GM18861 (cell line): ENCODE measurements at regions not wholly inside any gene's neighbourhood (a gene's known extent, or its start where the extent isn't known, plus 50 kb on each side); places are given as distances from the start of the nearest gene placed in this dataset.
A peak's percentile ranks its signal among the peaks of the same experiment; 100 is the strongest.
"Not testable (repeated sequence)": the region's sequence is repeated elsewhere in the genome, so short reads cannot be mapped to it uniquely, and the experiment has no call there.

Experiments
- ATAC-seq: cut with Tn5 transposase; IDR thresholded peaks from one replicate; pipeline ENCODE4 v1.9.1; 2021; ENCODE audit not compliant: unreplicated experiment

DNA sequence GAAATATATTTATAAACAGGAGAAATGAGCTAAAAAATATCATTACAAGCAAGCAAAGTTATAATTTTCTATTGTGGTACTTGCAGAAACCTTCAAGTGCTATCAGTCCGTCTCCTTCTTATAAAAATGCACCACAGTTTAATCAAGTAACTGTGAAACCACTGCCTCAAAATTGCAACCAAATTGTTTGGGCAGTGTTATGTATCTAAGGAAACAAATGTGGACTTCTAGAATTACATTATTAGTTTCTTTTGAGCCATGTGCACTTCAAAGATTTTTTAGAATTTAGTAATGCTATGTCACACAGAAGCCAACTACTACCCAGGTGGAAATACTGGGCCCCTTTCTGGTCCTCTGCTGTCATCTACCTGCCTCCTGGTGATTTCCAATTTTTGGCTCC, 495.6 kb downstream of the NYAP2 start:
- ATAC-seq, result no peak

DNA sequence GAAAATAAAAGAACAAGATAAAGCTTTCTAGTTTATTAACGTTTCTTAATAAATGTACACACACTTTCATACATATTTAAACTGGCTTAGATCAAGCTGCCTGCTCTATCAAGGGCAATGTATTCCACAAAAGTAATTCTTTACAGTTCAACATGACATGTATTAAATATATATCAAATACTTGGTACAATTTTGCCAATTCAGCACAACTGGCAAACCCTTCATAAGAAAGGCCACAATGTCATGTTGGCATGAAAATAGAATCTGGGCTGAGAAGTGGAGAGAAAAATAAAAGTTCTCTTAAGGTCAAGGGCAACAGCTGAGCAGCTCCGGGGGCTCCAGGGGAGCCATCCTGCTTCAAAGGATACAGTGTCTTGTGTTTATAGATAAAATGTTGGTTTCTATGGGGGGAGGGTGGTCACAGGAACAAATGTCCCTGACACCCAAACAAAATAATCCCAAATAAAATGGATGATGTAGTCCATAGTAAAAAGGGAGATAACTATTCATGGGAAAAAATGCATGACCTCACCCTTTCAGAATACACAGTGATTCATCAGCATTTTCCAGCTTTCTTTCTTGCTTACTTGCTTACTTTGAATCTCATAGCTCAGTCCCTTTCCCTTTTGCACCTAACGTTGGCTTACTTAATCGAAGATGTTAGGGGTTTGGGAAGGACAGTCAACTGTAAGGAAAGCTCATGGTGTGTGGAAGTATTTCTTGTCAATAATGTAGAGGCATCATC, 494.9 kb downstream of the NYAP2 start:
- ATAC-seq, result no peak

DNA sequence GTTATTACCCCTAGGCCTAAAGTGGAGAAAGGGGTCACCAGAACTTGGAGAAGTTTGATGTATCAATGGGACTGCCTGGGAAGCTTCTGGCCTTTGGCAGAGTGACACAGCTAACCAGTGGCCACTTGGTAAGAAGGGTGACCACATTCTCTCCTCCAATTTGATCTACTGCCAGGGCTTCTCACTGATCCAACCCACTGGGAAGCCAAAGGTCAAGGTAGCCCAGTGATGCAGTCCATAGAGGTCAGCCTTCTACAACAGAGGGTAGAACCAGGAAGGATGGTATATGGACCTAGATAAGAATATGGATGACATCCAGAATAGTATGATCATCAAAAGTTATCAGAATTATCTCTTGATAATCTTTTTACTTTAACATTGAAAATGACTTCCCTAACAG, 493.6 kb downstream of the NYAP2 start:
- no peak for ATAC-seq

DNA sequence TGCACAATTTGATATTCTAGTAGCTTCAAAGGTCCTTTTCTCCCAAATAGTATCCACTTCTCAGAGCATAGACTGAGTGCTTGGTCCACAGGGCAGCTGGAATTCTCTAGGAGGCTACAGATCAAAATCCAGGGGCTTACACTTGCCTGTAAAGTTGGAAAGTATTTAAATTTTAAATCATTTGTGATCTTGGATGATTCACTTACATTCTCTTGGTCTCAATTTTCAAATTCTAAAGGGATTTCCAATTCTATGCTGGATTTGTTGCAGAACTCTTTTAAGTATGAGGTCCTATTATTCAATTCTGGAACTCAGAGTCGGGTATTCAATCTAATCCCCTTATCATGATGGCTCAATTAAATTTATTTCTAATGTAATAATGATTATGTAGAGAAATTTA, 492.3 kb downstream of the NYAP2 start:
- ATAC-seq, result no peak

GRCh38 chr2:225891013-225891412, 491.5 kb downstream of the NYAP2 start:
- ATAC-seq, result no peak

DNA sequence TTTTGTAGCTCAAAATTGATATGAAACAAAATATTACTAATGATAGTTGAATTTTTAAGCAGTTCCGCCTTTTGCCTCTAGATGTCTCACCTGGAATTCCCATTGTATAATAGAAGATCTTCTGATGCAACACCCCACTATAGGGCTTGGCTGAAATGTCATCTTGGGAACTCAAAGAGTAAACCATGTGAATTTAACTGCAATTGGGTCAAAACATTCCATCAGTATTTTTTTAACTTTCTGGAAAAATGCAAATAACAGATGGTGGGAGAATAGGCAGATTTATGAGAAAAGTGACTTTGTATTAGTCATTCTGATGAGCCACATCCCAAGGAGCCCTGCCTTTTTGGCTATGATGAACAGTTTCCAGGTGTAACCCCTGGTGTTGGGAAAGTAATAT, 489.9 kb downstream of the NYAP2 start:
- peak; percentile 82 for ATAC-seq

DNA sequence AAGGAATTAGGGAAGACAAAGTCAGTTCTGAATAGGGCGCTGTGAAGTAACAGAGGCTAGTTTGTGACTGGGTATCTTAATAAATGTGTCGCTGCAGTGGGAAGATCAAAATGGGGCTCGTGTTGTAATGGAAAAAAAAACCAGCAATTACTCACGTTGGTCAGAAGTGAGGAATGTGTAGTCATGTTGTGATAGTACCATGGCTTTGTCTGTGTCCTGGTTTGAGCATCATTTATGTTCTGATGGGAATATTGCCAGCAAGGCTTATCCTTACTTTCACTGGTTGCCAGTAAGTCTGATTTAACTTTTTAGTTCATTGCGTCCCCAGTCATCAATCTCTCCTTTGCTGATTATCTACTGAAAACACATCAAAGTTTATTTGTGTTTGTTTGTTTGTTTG, 467.6 kb downstream of the NYAP2 start:
- no peak for ATAC-seq

DNA sequence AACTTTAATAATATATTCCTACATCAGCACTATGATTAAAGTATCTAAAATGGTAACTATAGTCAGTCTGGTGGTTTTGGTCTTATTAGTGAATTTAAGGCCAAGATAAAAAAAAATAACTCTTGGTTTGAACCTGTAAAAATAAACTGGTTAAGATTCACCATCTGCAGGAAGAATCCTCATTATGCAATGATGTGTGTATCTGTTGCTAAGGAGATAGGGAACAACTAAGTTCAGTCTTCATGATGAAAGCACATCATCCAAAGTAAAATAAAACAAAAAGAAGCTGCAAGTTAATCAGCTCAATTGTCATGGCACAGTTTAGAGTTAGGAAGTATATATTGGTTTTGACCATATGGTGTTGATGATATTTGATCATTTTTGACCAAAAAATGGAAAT, 466.0 kb downstream of the NYAP2 start:
- ATAC-seq, result no peak

DNA sequence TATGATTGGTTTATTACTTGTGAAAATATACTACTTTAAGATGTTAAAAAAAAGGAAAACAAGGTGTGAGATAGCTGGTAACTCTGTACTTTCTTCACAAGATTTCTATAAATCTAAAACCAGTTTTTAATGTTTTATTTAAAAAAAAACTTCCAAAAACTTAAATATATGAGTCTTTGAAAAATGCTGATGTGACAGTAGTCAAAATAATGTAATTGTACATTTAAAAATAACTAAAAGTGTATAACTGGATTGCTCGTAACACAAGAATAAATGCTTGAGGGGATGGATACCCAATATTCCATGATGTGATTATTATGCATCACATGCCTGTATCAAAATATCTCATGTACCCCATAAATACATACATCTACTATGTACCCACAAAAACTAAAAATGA, 464.9 kb downstream of the NYAP2 start:
- ATAC-seq, result no peak

DNA sequence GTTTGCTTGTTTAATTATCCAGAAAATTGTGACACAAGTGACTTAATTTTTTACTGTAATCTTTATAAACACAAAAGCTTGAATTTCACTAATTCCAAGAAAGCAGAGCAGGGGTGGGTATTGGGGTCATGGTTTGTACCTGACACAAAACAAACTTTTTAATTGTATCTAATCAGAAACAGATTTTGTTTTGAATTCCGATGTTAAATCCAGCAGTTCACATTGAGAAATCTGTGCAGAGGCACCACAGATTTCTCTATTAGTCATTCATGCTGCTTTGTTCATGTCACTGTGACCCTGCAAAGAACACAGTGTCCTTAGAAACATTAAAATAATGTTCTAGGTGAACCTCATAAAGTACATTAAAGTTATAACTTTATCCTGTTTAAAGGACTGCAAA, 443.4 kb downstream of the NYAP2 start:
- ATAC-seq, result no peak

GRCh38 chr2:225841314-225841713, 441.8 kb downstream of the NYAP2 start:
- ATAC-seq, result no peak

DNA sequence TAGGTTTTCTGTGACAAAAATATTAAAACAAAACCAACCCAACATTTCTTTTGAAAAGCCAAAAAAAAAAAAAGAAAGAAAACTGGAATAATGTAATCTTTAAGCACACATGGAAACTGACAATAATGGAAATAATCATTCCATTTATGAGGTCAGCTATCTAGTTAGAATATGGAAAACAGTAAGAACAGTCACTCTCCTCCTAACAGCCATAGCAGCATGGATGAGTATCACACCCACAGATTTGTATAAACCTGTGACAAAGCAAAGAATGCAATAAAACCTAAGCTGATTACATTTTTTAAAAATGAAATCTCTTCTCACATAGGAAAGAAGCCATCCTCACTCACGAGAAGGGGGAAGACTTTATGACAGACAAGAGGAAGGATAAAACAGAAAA, 437.8 kb downstream of the NYAP2 start:
- no peak for ATAC-seq

DNA sequence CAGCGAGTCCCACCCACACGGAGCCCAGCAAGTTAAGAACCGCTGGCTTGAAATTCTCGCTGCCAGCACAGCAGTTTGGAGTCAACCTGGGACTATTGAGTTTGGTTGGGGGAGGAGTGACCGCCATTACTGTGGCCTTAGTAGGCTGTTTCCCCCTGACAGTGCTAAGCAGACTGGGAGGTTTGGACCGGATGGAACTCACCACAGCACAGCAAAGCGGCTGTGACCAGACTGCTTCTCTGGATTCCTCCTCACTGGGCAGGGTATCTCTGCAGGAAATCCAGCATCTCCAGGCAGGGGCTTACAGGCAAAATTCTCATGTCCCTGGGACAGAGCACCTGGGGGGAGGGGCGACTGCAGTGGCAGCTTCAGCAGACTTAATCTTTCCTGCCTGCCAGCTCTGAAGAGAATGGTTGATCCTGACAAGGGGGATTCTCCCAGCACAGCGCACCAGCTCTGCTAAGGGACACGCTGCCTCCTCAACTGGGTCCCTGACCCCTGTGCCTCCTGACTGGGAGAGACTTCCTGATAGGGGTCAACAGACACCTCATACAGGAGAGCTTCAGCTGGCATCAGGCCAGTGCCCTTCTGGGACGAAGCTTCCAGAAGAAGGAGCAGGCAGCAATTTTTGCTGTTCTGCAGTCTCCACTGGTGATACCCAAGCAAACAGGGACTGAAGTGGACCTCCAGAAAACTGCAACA, 425.4 kb downstream of the NYAP2 start:
- no peak for ATAC-seq

DNA sequence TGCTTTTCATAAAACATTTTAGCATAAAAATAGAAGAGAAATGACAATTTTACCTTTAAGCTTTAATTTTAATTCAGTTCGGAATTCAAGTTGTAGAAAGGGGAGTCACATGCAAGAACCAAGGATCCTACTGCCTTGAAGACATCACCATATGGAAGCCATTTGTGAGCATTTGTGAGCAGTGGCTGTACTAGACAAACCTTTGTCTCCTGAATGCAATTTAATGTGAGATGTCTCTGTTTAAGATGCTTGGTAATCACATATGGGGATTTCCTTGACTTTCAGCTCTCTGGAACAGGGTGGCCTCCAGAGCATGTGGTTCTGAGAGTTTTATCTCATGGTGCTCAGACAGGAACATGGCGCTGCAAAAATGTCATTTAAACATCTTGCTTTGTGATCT, 421.8 kb downstream of the NYAP2 start:
- ATAC-seq, result no peak

DNA sequence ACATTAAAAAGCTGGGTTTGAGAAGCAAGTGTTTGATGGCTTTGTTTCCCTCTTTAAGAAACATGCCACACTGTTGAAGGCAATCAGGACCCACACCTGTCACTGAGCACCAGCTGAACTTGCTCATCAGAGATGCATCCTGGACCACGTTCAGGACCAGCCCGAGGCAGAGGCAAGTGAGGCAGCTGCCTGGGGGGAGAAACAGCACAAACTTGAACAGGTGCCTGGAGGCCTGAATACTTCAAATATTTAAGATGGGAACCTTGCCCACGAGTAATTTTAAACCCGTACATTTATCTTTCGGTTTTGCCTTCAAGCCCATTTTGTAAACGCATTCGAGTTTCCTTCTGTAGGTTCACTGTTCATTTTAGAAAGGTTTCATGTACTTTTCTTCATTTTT, 421.3 kb downstream of the NYAP2 start:
- ATAC-seq, result no peak

DNA sequence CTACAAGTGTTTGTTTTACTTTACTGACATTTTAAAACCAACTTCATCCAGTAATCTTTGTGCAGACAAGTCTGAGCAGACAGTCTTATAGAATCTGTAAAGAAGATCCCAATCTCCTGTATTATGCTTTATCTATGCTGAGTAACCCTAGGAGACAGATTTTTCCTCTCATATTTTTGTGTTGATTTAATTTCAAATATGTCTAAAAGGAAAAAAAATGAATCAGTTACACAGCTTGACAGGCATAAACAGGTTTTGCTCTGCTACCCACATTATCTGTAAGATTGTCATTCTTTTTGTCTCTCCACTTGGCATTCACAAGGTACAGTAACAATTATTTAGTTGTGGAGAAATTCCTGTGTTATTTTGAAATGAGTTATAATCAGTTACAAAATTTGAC, 415.0 kb downstream of the NYAP2 start:
- ATAC-seq, result no peak

DNA sequence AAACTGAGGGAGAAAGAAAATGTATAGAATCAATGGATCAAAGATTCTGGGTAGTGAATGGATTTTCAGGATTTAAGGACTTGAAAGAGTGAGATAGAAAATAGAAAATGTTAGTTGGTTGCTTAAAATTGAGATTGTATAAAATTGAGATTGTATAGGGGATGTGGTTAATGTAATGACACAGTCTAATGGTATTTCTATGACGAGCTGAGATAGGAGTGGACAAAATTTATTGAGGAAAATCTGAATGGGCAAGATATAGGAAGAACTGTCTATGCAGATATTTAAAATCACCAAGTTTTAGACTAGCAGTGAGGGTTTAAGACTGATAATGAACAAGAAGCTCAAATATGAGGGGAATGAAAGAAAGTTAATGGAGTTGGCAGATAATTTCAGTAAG, 406.6 kb downstream of the NYAP2 start:
- no peak for ATAC-seq

DNA sequence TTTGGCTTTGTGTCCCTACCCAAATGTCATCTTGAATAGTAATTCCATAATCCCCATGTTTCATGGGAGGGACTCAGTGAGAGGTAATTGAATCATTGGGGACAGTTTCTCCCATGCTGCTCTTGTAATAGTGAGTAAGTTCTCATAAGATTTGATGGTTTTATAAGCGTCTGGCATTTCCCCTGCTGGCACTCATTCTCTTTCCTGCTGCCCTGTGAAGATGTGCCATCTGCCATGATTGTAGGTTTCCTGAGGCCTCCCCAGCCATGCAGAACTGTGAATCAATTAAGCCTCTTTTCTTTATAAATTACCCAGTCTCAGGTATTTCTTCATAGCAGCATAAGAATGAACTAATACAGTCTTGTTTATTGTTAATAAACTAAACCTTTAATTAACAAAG, 402.6 kb downstream of the NYAP2 start:
- ATAC-seq, result not testable (repeated sequence)

DNA sequence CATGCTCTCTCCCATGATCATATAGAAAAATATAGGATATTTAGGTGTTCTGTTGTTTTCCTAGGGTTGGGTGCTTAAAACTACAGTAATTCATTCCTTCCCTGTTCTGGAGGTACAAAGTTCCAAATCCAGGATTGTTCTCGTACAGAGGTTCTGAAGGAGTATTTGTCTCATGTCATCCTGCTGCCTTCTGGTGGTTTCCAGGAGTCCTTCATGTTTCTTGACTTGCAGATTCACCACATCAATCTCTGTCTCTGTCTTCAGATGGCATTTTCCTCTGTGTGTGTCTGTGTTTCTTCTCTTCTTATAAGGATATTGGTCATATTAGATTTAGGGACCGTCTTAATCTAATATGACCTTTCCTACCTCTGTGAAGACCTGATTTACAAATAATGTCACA, 397.9 kb downstream of the NYAP2 start:
- ATAC-seq, result no peak

DNA sequence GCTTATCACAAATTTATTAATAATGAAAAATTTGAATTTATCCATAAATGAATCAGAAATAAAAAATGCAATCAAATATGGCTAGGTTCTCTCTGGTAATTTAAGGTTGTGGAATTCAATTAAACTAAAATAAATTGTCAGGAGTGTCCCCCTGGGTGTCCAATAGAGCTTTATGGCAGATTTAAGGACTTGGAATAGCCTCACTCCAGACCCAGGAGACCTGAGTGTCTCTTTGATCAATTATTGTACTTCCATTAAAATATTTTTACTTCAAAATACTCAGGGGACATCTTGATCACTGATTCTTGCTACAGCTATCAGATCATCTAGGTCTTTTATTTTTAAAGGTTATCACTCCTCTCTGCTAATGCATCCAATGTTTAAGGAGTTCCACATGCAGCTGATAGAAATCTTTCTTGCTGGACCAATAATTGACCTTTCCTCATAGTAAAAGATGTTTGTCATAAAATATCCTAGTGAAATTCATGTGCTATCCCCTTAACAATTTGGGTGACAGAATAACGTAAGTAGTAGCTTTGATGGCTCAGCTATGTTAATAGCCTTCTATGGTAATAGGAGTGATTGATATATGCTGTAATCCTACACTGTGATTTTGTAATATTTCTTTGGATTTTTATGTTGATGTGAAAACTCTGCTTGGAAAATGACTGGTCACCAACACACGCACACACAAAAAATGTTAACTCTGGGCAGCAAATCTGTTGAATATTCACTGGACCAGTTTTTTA, 395.3 kb downstream of the NYAP2 start:
- no peak for ATAC-seq

- no peak for ATAC-seq
These were observed 394.4 kb downstream of the NYAP2 start for GRCh38 chr2:225793736-225794550.
